Esophagus squamous epithelium (tissue), 5 donors: ENCODE measurements at regions not wholly inside any gene's neighbourhood (a gene's known extent, or its start where the extent isn't known, plus 50 kb on each side); places are given as distances from the start of the nearest gene placed in this dataset.

ENCODE experiments used
- DNase-seq: peaks from one replicate; lab custom pipeline; 2025; lab: John Stamatoyannopoulos, UW
- H3K27ac ChIP-seq, 4 donors: fragments of 200-600 bp; sonication (generic); one replicate each; pipeline ENCODE4 v1.5.1; 2016 to 2019; ENCODE audit warnings: mild to moderate bottlenecking in 1 of 4
- H3K27me3 ChIP-seq, 4 donors: fragments of 200-600 bp; sonication (generic); 1 replicate in 3 of 4; 2 replicates in 1 of 4; pipeline versions ENCODE4 v1.5.1 to v1.6.0; 2017 to 2021; ENCODE audit warnings: antibody characterized with exemption in 1 of 4
- H3K36me3 ChIP-seq, 3 donors: fragments of 200-600 bp; sonication (generic); one replicate each; pipeline ENCODE4 v1.5.1; 2016 to 2019
- H3K4me1 ChIP-seq, 3 donors: fragments of 200-600 bp; sonication (generic); one replicate each; pipeline ENCODE4 v1.5.1; 2017 to 2019
- H3K4me3 ChIP-seq, 4 donors: fragments of 200-600 bp; sonication (generic); 1 replicate in 3 of 4; 2 replicates in 1 of 4; pipeline ENCODE4 v1.5.1; 2016 to 2019; ENCODE audit warnings: mild to moderate bottlenecking in 2 of 4, moderate library complexity in 1 of 4
- H3K9me3 ChIP-seq, 3 donors: fragments of 200-600 bp; sonication (generic); one replicate each; pipeline ENCODE4 v1.5.1; 2016 to 2019
- CTCF ChIP-seq, 6 experiments: fragments of 450-650 bp in 4 of 6; fragments of 200-600 bp in 2 of 6; sonication (generic) in 2 of 6; IDR thresholded peaks; one replicate each; pipeline ENCODE4 v1.5.1; 2016 to 2019; ENCODE audit warnings: antibody characterized with exemption in 6 of 6, mild to moderate bottlenecking in 4 of 6, moderate library complexity in 4 of 6
- POLR2A ChIP-seq, 4 donors: fragments of 450-650 bp; IDR thresholded peaks; one replicate each; pipeline ENCODE4 v1.6.1; 2017; ENCODE audit warnings: antibody characterized with exemption in 4 of 4, mild to moderate bottlenecking in 4 of 4, moderate library complexity in 3 of 4
- WGBS, 2 donors: methylation state at CpG; one replicate each; pipeline ENCODE4 v1.1.5; 2018; 5-methylcytosine and 5-hydroxymethylcytosine counted together
- intact Hi-C: fragments of 100-400 bp; cut with DNase I; formaldehyde crosslinking; loops from one replicate; pipeline ENCODE4 v1.15.0; 2022
- donor health status: DM: yes; HTN: yes; CAD: no.

- Histone ChIP-seq H3K4me1 (no peaks in the 10 kb centered on the region), H3K36me3 (no peaks in the 10 kb centered on the region), H3K9me3 (no peaks in the 10 kb centered on the region), H3K27me3 (no peaks in the 10 kb centered on the region), H3K4me3 (no peak overlapping the region), H3K27ac (peak overlapping the region in 1 of 4 donors; percentile 14)
- intact Hi-C loops: no loop called here
- TF ChIP-seq CTCF (IDR thresholded peaks at IDR 0.05) (no peak), POLR2A (IDR thresholded peaks at IDR 0.05) (no peak)
- no peak for DNase-seq
- 71 to 87% methylated on average over 5 to 7 of the region's 7 CpGs for WGBS, 2 donors
Measured at GRCh38 chr3:124234852-124235252, 242.9 kb upstream of the ROPN1 start.

GRCh38 chr3:124235446-124235845 lies 243.5 kb upstream of the ROPN1 start:
- no peaks in the 10 kb centered on the region for H3K36me3 ChIP-seq
- TF ChIP-seq POLR2A (IDR thresholded peaks at IDR 0.05) (no peak), CTCF (IDR thresholded peaks at IDR 0.05) (no peak)
- H3K4me1 ChIP-seq: no peaks in the 10 kb centered on the region
- 88 to 91% methylated on average over 6 of the region's 6 CpGs for WGBS, 2 donors
- no peaks in the 10 kb centered on the region for H3K27me3 ChIP-seq
- intact Hi-C loops: no loop called here
- DNase-seq: no peak
- H3K9me3 ChIP-seq: no peaks in the 10 kb centered on the region
- H3K27ac ChIP-seq: peak overlapping the region in 2 of 4 donors; percentile 14 to 25
- H3K4me3 ChIP-seq: no peak overlapping the region

GRCh38 chr3:124243177-124243859 lies 251.4 kb upstream of the ROPN1 start:
- Histone ChIP-seq H3K27ac (no peak overlapping the region), H3K4me1 (peaks cover 0 to 6% (median 6%) of the 10 kb centered on the region in 3 donors), H3K36me3 (no peaks in the 10 kb centered on the region), H3K9me3 (no peaks in the 10 kb centered on the region), H3K4me3 (no peak overlapping the region), H3K27me3 (no peaks in the 10 kb centered on the region)
- intact Hi-C loops: no loop called here
- TF ChIP-seq POLR2A (IDR thresholded peaks at IDR 0.05) (no peak), CTCF (IDR thresholded peaks at IDR 0.05) (no peak)
- no peak for DNase-seq
- 87 to 92% methylated on average over 5 of the region's 5 CpGs for WGBS, 2 donors

DNA sequence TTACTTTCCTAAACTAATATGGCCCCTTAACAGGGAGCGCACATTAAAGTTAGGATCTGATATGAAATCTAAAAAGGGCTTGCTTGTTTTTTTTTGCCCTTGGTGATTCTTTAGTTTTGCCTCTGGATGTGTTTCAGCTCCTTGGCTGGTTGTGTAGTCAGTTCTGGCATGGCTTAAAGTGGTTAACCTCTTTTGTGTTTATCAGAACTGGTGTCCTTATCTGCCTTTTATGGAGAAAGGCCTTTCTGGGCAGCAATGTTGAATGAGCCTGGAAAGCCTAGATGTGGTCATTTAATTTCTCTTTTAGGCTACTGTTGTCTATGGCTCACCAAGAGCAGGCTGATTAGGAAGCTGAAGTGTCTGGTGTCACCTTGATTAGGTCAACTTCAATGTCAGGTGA lies 254.5 kb upstream of the ROPN1 start:
- DNase-seq: no peak
- peaks cover 9 to 32% (median 24%) of the 10 kb centered on the region in 3 donors for H3K4me1 ChIP-seq
- no peaks in the 10 kb centered on the region for H3K9me3 ChIP-seq
- no peaks in the 10 kb centered on the region for H3K27me3 ChIP-seq
- intact Hi-C loops: no loop called here
- H3K36me3 ChIP-seq: no peaks in the 10 kb centered on the region
- TF ChIP-seq POLR2A (IDR thresholded peaks at IDR 0.05) (no peak), CTCF (IDR thresholded peaks at IDR 0.05) (no peak)
- H3K27ac ChIP-seq: peak overlapping the region in 1 of 4 donors; percentile 17
- H3K4me3 ChIP-seq: no peak overlapping the region
- 78 to 86% methylated on average over 1 of the region's 1 CpG for WGBS, 2 donors

DNA sequence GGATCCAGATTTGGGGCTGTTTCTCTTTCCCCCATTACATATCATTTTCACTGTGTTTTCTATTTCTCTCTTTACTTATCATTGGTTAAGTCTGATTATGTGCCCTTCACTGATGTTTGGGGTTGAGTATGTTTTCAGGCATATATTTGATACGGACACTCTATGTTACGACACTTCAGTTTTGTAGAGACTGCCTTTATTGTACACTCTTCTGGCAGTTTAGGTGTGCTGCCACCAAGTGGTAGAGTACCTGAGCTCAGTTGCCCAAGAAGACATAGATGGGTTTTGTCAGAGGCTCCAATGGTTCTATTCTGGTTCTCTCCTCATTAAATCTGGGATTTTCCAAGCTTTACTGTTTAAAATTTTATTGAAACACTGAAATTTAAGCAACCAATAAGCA lies 255.0 kb upstream of the ROPN1 start:
- no peaks in the 10 kb centered on the region for H3K27me3 ChIP-seq
- peaks cover 9 to 32% (median 24%) of the 10 kb centered on the region in 3 donors for H3K4me1 ChIP-seq
- WGBS, 2 donors: 86 to 87% methylated on average over 2 of the region's 2 CpGs
- H3K4me3 ChIP-seq: no peak overlapping the region
- TF ChIP-seq CTCF (IDR thresholded peaks at IDR 0.05) (peak in 4 of 6 experiments; percentile 8 to 49 (median 20)), POLR2A (IDR thresholded peaks at IDR 0.05) (no peak)
- intact Hi-C loops: no loop called here
- peak overlapping the region in 1 of 4 donors; percentile 17 for H3K27ac ChIP-seq
- H3K9me3 ChIP-seq: no peaks in the 10 kb centered on the region
- DNase-seq: no peak
- H3K36me3 ChIP-seq: no peaks in the 10 kb centered on the region
